ENCODE measurements at regions not wholly inside any gene's neighbourhood (a gene's known extent, or its start where the extent isn't known, plus 50 kb on each side); places are given as distances from the start of the nearest gene placed in this dataset.

GRCh38 chr11:97506076-97506759 is 1116.4 kb downstream of the JRKL start:
- H3K27me3 ChIP-seq (ENCODE audit: low read length) = no peaks in the 10 kb centered on the region
- H3K79me2 ChIP-seq (ENCODE audit: insufficient read depth, low read length) = no peaks in the 10 kb centered on the region
- no peaks in the 10 kb centered on the region for H3F3A ChIP-seq (ENCODE audit: insufficient read depth)
- no peak overlapping the region for H3K27ac ChIP-seq (ENCODE audit: low read depth, low read length)
- H4K20me1 ChIP-seq (ENCODE audit: low read depth, low read length) = no peaks in the 10 kb centered on the region
- no peaks in the 10 kb centered on the region for H3K9me3 ChIP-seq (ENCODE audit: insufficient read depth, low read length)
- no peak overlapping the region for H3K9ac ChIP-seq (ENCODE audit: low read length)
- no peak overlapping the region for H3K4me3 ChIP-seq (ENCODE audit: insufficient read depth, low read length, poor library complexity, severe bottlenecking)
- no peaks in the 10 kb centered on the region for H3K36me3 ChIP-seq (ENCODE audit: low read length)
- H2AFZ ChIP-seq (ENCODE audit: low read depth, low read length, severe bottlenecking) = no peak overlapping the region
- H3K4me2 ChIP-seq (ENCODE audit: low read depth, low read length, poor library complexity, severe bottlenecking) = no peak overlapping the region
- TF ChIP-seq CTCF (IDR thresholded peaks at IDR 0.05; ENCODE audit: insufficient read depth, low read length, poor library complexity, severe bottlenecking) (no peak), EZH2phosphoT487 (conservative IDR thresholded peaks at IDR 0.05; ENCODE audit: low read length) (no peak)
- H3K9me2 ChIP-seq (replicated peaks; ENCODE audit: insufficient read depth, low read length) = no peaks in the 10 kb centered on the region

GRCh38 chr11:97514446-97514845 is 1124.6 kb downstream of the JRKL start:
- TF ChIP-seq CTCF (IDR thresholded peaks at IDR 0.05; ENCODE audit: insufficient read depth, low read length, poor library complexity, severe bottlenecking) = no peak
- TF ChIP-seq EZH2phosphoT487 (conservative IDR thresholded peaks at IDR 0.05; ENCODE audit: low read length) = no peak
- Histone ChIP-seq H3K36me3 (ENCODE audit: low read length) (no peaks in the 10 kb centered on the region), H3K27me3 (ENCODE audit: low read length) (no peaks in the 10 kb centered on the region)

DNA sequence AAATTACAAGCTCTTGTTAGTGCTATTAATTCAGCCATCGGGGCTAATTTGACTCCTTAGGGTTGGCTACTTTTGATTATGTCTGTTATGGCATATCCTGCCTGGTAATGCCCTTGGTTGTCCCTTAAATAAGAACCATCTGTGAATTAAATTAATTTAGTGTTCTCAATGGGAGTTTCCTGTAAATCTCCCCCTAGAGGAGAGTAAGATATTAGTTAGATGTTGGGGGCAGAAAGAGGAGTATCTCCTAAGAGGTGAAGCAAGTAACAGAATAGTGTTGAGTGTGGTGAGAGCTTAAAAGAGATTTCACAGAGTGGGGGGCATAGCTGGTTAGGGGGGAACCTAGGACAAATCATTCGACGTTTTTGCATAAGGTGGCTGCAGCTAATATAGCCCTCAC is 1126.9 kb downstream of the JRKL start:
- H3K9ac ChIP-seq (ENCODE audit: low read length) = no peak overlapping the region
- no peak overlapping the region for H3K27ac ChIP-seq (ENCODE audit: low read depth, low read length)
- H4K20me1 ChIP-seq (ENCODE audit: low read depth, low read length) = no peaks in the 10 kb centered on the region
- H3K27me3 ChIP-seq (ENCODE audit: low read length) = no peaks in the 10 kb centered on the region
- H2AFZ ChIP-seq (ENCODE audit: low read depth, low read length, severe bottlenecking) = no peak overlapping the region
- no peak overlapping the region for H3K4me3 ChIP-seq (ENCODE audit: insufficient read depth, low read length, poor library complexity, severe bottlenecking)
- H3K4me2 ChIP-seq (ENCODE audit: low read depth, low read length, poor library complexity, severe bottlenecking) = no peak overlapping the region
- no peaks in the 10 kb centered on the region for H3F3A ChIP-seq (ENCODE audit: insufficient read depth)
- TF ChIP-seq EZH2phosphoT487 (conservative IDR thresholded peaks at IDR 0.05; ENCODE audit: low read length) (no peak), CTCF (IDR thresholded peaks at IDR 0.05; ENCODE audit: insufficient read depth, low read length, poor library complexity, severe bottlenecking) (no peak)
- no peaks in the 10 kb centered on the region for H3K79me2 ChIP-seq (ENCODE audit: insufficient read depth, low read length)
- no peaks in the 10 kb centered on the region for H3K9me3 ChIP-seq (ENCODE audit: insufficient read depth, low read length)
- H3K36me3 ChIP-seq (ENCODE audit: low read length) = no peaks in the 10 kb centered on the region
- H3K9me2 ChIP-seq (replicated peaks; ENCODE audit: insufficient read depth, low read length) = no peaks in the 10 kb centered on the region

More at GRCh38 chr11:97514446-97514845, 1124.6 kb downstream of the JRKL start:
- H3K79me2 ChIP-seq (ENCODE audit: insufficient read depth, low read length) = no peaks in the 10 kb centered on the region
- H3K9ac ChIP-seq (ENCODE audit: low read length) = no peak overlapping the region
- no peak overlapping the region for H3K4me3 ChIP-seq (ENCODE audit: insufficient read depth, low read length, poor library complexity, severe bottlenecking)
- no peaks in the 10 kb centered on the region for H3K9me2 ChIP-seq (replicated peaks; ENCODE audit: insufficient read depth, low read length)
- H3K4me2 ChIP-seq (ENCODE audit: low read depth, low read length, poor library complexity, severe bottlenecking) = no peak overlapping the region
- no peaks in the 10 kb centered on the region for H4K20me1 ChIP-seq (ENCODE audit: low read depth, low read length)
- H3K9me3 ChIP-seq (ENCODE audit: insufficient read depth, low read length) = no peaks in the 10 kb centered on the region
- H2AFZ ChIP-seq (ENCODE audit: low read depth, low read length, severe bottlenecking) = no peak overlapping the region
- H3F3A ChIP-seq (ENCODE audit: insufficient read depth) = no peaks in the 10 kb centered on the region
- no peak overlapping the region for H3K27ac ChIP-seq (ENCODE audit: low read depth, low read length)
